A172 (cell line): ENCODE measurements at regions not wholly inside any gene's neighbourhood (a gene's known extent, or its start where the extent isn't known, plus 50 kb on each side); places are given as distances from the start of the nearest gene placed in this dataset.

ENCODE experiments used
- DNase-seq: peaks from one replicate; pipeline ENCODE4 v3.0.0-alpha.2; 2015; ENCODE audit warnings: low spot score

- no peak for DNase-seq
Observed at GRCh38 chr1:87720561-87720960, 391.9 kb downstream of the LMO4 start.

GRCh38 chr1:87723193-87723592 lies 394.5 kb downstream of the LMO4 start:
- DNase-seq = no peak

GRCh38 chr1:87728169-87728568 lies 399.5 kb downstream of the LMO4 start:
- no peak for DNase-seq

- DNase-seq = no peak
Observed at GRCh38 chr1:87730274-87731216, 401.9 kb downstream of the LMO4 start.

DNA sequence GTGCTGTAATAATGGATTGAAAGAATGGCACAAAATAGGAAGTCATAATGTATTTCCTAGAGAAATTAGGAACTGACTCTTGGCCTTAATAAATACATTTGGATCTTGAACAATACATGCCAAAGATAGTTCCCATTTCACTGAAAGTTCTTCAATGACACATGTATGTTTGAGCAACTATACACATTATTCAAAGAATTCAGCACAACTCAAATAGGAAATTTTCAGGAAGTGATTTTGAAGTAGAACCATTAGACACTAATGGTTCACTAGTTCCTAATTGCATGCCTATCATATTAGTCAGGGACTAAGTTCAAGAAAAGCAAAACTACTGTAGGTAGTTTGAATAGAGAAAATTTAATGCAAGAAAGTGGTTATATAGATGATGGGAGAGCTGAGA lies 404.7 kb downstream of the LMO4 start:
- no peak for DNase-seq

DNA sequence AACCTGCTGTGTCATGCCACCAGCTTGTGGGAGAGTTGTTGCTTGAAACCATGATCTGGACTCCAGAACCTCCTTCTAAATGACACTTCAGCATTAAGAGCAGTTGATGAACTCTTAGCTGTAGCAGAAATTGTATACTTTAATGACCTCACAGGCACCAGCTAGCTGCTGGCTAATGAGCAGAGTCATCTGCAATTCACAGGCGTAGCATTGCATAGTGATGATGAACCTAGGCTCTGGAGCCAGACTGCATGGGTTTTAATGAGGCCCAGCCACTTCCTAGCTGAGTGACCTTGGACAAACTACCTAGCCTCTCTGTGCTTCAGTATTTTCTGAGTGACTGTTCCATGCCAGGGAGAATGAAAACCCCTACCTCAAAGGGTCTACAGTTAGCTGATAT lies 407.1 kb downstream of the LMO4 start:
- no peak for DNase-seq

GRCh38 chr1:87739141-87739540 lies 410.5 kb downstream of the LMO4 start:
- no peak for DNase-seq

- no peak for DNase-seq
Observed at GRCh38 chr1:87739704-87740103, 411.0 kb downstream of the LMO4 start.

GRCh38 chr1:87743256-87743655 lies 414.6 kb downstream of the LMO4 start:
- DNase-seq = no peak

GRCh38 chr1:87744056-87744455 lies 415.4 kb downstream of the LMO4 start:
- no peak for DNase-seq

- no peak for DNase-seq
Observed at GRCh38 chr1:87744763-87745162, 416.1 kb downstream of the LMO4 start.

- no peak for DNase-seq
Observed at GRCh38 chr1:87753366-87753765, 424.7 kb downstream of the LMO4 start.

DNA sequence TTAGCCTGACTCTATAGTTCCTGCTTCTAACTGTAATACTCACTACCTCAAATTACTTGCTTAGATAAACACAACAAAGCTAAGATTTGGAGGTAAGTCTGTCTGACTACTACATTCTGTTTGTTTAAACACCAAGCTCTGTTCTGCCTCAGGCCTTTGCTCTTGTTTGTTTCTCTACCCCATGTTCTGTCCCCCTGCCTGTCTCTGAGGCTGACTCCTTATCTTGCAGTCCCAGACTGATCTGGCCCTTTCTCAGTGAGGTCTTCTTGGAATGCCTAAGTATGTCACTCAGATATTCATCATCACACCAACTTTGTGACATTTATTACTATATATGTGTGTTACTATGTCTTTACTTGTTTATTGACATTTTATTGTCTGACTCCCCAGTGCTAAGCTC lies 425.5 kb downstream of the LMO4 start:
- DNase-seq = no peak

GRCh38 chr1:87757676-87758075 lies 429.0 kb downstream of the LMO4 start:
- no peak for DNase-seq

GRCh38 chr1:87759421-87760087 lies 430.9 kb downstream of the LMO4 start:
- no peak for DNase-seq

GRCh38 chr1:87760155-87760554 lies 431.5 kb downstream of the LMO4 start:
- no peak for DNase-seq

DNA sequence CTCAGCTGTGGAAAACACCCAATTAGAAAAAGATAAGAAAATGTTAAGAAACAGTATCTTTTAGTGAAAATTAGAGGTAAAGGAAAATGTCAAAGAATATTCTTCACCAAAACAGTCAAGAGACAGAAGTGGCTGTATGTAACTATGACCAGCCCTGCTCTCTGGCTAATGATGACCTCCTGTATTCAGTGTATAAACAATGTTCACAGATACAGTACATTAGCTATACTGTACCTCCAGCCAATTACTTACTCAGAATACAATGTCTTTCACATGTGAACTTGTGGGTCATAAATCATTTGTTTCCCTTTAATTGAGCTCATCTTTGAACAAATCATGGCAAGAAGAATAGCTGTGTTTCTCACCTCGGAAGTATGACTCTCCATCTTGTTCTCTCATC lies 432.0 kb downstream of the LMO4 start:
- DNase-seq = no peak

DNA sequence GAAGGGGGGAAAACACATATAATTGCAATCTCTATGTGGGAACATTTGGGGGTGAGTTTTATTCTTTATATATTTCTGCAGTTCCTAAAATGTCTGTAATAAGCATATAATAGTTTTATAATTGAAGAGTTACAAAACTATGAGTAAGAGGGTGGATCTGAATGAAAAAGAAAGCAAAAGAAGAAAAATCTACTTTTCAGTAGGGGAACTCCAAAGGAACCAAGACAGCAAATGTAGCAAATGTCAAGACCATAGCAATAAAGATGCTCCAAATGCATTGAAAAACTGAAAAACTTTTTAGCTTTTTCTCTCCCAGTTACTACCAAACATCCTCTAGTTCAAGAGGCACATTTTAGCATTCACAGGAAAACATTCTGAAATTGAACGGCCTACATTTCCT lies 434.8 kb downstream of the LMO4 start:
- no peak for DNase-seq

DNA sequence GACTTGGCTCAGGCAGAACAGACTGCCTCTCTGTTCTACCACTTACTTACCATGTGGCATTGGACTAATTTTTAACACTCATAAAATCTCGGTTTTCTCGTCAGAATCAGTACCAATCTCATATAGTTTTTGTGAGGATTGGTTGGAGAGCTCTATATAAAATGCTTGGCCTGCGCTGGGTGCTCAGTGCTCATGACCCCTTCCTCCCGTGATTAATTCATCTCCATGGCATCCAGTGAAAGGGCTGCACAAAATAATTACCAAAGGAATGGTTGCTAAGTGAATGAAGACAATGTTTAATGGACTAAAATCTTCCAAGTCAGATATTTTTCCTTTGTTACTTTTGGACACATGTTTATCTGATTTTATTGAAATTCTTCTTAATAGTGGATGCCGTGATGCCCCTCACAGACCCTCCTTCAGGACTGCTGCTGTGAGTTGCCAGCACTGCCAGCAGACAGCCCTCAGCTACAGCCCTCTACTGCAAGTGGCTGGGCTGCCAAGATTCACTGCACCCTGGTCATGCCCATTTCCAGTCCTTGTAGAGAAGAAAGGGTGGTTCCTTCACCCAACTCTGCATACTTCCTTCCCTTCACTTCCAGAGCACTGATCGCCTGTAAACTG lies 436.5 kb downstream of the LMO4 start:
- DNase-seq = no peak

DNA sequence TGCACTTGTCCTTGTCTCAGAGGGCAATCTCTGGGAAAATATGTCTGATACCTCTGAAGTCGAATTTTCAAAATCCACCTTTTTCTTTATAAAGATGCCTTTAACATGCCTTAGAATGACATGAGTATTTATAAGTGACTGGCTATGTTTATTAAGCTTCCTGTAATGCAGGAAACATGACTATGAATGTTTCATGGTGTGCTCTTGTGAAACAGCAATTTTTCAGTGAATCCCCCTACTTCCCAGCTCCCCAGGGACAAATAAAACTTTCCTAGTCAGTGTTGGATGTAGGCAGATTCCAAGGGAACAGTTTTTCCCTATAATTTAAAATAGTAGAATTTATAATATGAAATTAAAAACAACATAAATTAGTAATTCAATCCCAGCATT lies 437.0 kb downstream of the LMO4 start:
- no peak for DNase-seq

GRCh38 chr1:87766737-87767136 lies 438.1 kb downstream of the LMO4 start:
- DNase-seq = no peak

GRCh38 chr1:87778896-87779295 lies 450.2 kb downstream of the LMO4 start:
- no peak for DNase-seq

- no peak for DNase-seq
Observed at GRCh38 chr1:87781554-87781953, 452.9 kb downstream of the LMO4 start.
